ENCODE measurements at regions not wholly inside any gene's neighbourhood (a gene's known extent, or its start where the extent isn't known, plus 50 kb on each side); places are given as distances from the start of the nearest gene placed in this dataset.

DNA sequence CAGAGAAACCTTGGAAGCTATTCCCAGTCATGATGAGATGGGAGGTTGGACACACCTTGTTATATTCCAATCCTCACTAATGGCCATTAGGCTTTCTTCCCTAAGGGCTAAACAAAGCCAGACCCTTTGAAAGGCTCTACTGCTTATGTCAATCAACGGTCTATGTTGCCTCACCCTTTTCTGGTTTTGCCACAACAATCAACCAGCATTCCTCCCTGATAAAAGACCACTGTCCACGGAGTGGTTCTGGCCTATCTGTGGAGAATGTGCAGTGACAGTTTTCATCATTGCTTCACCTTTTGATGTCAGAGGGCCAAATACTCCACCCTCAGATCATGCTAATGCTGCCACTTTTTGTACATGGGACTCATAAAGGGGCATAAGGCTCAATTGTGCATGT is 913.4 kb downstream of the RPA4 start:
- CTCF ChIA-PET, result no interaction called here
- no peaks in the 10 kb centered on the region for H3K27me3 Mint-ChIP-seq (ENCODE audit: low read depth)
- ATAC-seq (no peak), DNase-seq (ENCODE audit: low spot score) (no peak)
- peaks cover 3% of the 10 kb centered on the region for H3K9me3 Mint-ChIP-seq
- peaks cover 3% of the 10 kb centered on the region for H3K36me3 Mint-ChIP-seq
- peaks cover 7% of the 10 kb centered on the region; the same call in 1 of the 2 replicates for H3K4me1 Mint-ChIP-seq
- H3K4me3 Mint-ChIP-seq, result no peak overlapping the region
- H3K27ac Mint-ChIP-seq, result no peak overlapping the region
- POLR2A ChIA-PET, result no interaction called here
- TF ChIP-seq SP1 (CRISPR knock-in tag; conservative IDR thresholded peaks at IDR 0.05) (no peak), NR3C1 (CRISPR knock-in tag; conservative IDR thresholded peaks at IDR 0.05; ENCODE audit: low read depth) (no peak), SMAD4 (CRISPR knock-in tag; IDR thresholded peaks at IDR 0.05) (no peak), ZBTB21 (CRISPR knock-in tag; IDR thresholded peaks at IDR 0.05; ENCODE audit: borderline replicate concordance) (no peak), FOXP1 (CRISPR knock-in tag; IDR thresholded peaks at IDR 0.05; ENCODE audit: borderline replicate concordance) (no peak), JAZF1 (CRISPR knock-in tag; IDR thresholded peaks at IDR 0.05) (no peak), GRHL2 (CRISPR knock-in tag; IDR thresholded peaks at IDR 0.05; ENCODE audit: insufficient replicate concordance, severe bottlenecking) (no peak), ZNF396 (CRISPR knock-in tag; IDR thresholded peaks at IDR 0.05; ENCODE audit: borderline replicate concordance) (no peak), SOX15 (CRISPR knock-in tag; IDR thresholded peaks at IDR 0.05) (no peak), HMGA2 (CRISPR knock-in tag; IDR thresholded peaks at IDR 0.05) (no peak), JUN (CRISPR knock-in tag; IDR thresholded peaks at IDR 0.05) (no peak), EMX1 (CRISPR knock-in tag; IDR thresholded peaks at IDR 0.05) (no peak)
- TF ChIP-seq, protein P1, sequence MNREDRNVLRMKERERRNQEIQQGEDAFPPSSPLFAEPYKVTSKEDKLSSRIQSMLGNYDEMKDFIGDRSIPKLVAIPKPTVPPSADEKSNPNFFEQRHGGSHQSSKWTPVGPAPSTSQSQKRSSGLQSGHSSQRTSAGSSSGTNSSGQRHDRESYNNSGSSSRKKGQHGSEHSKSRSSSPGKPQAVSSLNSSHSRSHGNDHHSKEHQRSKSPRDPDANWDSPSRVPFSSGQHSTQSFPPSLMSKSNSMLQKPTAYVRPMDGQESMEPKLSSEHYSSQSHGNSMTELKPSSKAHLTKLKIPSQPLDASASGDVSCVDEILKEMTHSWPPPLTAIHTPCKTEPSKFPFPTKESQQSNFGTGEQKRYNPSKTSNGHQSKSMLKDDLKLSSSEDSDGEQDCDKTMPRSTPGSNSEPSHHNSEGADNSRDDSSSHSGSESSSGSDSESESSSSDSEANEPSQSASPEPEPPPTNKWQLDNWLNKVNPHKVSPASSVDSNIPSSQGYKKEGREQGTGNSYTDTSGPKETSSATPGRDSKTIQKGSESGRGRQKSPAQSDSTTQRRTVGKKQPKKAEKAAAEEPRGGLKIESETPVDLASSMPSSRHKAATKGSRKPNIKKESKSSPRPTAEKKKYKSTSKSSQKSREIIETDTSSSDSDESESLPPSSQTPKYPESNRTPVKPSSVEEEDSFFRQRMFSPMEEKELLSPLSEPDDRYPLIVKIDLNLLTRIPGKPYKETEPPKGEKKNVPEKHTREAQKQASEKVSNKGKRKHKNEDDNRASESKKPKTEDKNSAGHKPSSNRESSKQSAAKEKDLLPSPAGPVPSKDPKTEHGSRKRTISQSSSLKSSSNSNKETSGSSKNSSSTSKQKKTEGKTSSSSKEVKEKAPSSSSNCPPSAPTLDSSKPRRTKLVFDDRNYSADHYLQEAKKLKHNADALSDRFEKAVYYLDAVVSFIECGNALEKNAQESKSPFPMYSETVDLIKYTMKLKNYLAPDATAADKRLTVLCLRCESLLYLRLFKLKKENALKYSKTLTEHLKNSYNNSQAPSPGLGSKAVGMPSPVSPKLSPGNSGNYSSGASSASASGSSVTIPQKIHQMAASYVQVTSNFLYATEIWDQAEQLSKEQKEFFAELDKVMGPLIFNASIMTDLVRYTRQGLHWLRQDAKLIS (CRISPR knock-in tag; IDR thresholded peaks at IDR 0.05; ENCODE audit: borderline replicate concordance), result no peak
- TF ChIP-seq, protein P2, sequence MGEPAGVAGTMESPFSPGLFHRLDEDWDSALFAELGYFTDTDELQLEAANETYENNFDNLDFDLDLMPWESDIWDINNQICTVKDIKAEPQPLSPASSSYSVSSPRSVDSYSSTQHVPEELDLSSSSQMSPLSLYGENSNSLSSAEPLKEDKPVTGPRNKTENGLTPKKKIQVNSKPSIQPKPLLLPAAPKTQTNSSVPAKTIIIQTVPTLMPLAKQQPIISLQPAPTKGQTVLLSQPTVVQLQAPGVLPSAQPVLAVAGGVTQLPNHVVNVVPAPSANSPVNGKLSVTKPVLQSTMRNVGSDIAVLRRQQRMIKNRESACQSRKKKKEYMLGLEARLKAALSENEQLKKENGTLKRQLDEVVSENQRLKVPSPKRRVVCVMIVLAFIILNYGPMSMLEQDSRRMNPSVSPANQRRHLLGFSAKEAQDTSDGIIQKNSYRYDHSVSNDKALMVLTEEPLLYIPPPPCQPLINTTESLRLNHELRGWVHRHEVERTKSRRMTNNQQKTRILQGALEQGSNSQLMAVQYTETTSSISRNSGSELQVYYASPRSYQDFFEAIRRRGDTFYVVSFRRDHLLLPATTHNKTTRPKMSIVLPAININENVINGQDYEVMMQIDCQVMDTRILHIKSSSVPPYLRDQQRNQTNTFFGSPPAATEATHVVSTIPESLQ (CRISPR knock-in tag; IDR thresholded peaks at IDR 0.05), result no peak
- TF ChIP-seq, protein P3, sequence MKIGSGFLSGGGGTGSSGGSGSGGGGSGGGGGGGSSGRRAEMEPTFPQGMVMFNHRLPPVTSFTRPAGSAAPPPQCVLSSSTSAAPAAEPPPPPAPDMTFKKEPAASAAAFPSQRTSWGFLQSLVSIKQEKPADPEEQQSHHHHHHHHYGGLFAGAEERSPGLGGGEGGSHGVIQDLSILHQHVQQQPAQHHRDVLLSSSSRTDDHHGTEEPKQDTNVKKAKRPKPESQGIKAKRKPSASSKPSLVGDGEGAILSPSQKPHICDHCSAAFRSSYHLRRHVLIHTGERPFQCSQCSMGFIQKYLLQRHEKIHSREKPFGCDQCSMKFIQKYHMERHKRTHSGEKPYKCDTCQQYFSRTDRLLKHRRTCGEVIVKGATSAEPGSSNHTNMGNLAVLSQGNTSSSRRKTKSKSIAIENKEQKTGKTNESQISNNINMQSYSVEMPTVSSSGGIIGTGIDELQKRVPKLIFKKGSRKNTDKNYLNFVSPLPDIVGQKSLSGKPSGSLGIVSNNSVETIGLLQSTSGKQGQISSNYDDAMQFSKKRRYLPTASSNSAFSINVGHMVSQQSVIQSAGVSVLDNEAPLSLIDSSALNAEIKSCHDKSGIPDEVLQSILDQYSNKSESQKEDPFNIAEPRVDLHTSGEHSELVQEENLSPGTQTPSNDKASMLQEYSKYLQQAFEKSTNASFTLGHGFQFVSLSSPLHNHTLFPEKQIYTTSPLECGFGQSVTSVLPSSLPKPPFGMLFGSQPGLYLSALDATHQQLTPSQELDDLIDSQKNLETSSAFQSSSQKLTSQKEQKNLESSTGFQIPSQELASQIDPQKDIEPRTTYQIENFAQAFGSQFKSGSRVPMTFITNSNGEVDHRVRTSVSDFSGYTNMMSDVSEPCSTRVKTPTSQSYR (CRISPR knock-in tag; IDR thresholded peaks at IDR 0.05), result no peak
- TF ChIP-seq, protein P4, sequence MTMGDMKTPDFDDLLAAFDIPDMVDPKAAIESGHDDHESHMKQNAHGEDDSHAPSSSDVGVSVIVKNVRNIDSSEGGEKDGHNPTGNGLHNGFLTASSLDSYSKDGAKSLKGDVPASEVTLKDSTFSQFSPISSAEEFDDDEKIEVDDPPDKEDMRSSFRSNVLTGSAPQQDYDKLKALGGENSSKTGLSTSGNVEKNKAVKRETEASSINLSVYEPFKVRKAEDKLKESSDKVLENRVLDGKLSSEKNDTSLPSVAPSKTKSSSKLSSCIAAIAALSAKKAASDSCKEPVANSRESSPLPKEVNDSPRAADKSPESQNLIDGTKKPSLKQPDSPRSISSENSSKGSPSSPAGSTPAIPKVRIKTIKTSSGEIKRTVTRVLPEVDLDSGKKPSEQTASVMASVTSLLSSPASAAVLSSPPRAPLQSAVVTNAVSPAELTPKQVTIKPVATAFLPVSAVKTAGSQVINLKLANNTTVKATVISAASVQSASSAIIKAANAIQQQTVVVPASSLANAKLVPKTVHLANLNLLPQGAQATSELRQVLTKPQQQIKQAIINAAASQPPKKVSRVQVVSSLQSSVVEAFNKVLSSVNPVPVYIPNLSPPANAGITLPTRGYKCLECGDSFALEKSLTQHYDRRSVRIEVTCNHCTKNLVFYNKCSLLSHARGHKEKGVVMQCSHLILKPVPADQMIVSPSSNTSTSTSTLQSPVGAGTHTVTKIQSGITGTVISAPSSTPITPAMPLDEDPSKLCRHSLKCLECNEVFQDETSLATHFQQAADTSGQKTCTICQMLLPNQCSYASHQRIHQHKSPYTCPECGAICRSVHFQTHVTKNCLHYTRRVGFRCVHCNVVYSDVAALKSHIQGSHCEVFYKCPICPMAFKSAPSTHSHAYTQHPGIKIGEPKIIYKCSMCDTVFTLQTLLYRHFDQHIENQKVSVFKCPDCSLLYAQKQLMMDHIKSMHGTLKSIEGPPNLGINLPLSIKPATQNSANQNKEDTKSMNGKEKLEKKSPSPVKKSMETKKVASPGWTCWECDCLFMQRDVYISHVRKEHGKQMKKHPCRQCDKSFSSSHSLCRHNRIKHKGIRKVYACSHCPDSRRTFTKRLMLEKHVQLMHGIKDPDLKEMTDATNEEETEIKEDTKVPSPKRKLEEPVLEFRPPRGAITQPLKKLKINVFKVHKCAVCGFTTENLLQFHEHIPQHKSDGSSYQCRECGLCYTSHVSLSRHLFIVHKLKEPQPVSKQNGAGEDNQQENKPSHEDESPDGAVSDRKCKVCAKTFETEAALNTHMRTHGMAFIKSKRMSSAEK (CRISPR knock-in tag; IDR thresholded peaks at IDR 0.05; ENCODE audit: borderline replicate concordance), result no peak
- TF ChIP-seq, protein P5, sequence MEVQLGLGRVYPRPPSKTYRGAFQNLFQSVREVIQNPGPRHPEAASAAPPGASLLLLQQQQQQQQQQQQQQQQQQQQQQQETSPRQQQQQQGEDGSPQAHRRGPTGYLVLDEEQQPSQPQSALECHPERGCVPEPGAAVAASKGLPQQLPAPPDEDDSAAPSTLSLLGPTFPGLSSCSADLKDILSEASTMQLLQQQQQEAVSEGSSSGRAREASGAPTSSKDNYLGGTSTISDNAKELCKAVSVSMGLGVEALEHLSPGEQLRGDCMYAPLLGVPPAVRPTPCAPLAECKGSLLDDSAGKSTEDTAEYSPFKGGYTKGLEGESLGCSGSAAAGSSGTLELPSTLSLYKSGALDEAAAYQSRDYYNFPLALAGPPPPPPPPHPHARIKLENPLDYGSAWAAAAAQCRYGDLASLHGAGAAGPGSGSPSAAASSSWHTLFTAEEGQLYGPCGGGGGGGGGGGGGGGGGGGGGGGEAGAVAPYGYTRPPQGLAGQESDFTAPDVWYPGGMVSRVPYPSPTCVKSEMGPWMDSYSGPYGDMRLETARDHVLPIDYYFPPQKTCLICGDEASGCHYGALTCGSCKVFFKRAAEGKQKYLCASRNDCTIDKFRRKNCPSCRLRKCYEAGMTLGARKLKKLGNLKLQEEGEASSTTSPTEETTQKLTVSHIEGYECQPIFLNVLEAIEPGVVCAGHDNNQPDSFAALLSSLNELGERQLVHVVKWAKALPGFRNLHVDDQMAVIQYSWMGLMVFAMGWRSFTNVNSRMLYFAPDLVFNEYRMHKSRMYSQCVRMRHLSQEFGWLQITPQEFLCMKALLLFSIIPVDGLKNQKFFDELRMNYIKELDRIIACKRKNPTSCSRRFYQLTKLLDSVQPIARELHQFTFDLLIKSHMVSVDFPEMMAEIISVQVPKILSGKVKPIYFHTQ (CRISPR knock-in tag; IDR thresholded peaks at IDR 0.05), result no peak
- TF ChIP-seq, protein P6, sequence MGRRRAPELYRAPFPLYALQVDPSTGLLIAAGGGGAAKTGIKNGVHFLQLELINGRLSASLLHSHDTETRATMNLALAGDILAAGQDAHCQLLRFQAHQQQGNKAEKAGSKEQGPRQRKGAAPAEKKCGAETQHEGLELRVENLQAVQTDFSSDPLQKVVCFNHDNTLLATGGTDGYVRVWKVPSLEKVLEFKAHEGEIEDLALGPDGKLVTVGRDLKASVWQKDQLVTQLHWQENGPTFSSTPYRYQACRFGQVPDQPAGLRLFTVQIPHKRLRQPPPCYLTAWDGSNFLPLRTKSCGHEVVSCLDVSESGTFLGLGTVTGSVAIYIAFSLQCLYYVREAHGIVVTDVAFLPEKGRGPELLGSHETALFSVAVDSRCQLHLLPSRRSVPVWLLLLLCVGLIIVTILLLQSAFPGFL (CRISPR knock-in tag; IDR thresholded peaks at IDR 0.05; ENCODE audit: borderline replicate concordance), result no peak
- TF ChIP-seq, protein P7, sequence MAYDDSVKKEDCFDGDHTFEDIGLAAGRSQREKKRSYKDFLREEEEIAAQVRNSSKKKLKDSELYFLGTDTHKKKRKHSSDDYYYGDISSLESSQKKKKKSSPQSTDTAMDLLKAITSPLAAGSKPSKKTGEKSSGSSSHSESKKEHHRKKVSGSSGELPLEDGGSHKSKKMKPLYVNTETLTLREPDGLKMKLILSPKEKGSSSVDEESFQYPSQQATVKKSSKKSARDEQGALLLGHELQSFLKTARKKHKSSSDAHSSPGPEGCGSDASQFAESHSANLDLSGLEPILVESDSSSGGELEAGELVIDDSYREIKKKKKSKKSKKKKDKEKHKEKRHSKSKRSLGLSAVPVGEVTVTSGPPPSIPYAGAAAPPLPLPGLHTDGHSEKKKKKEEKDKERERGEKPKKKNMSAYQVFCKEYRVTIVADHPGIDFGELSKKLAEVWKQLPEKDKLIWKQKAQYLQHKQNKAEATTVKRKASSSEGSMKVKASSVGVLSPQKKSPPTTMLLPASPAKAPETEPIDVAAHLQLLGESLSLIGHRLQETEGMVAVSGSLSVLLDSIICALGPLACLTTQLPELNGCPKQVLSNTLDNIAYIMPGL (CRISPR knock-in tag; IDR thresholded peaks at IDR 0.05), result no peak
